Activated CD8-positive, alpha-beta memory T cell treated with anti-CD3 and anti-CD28 coated beads for 36 hours (primary cell): ENCODE measurements at regions not wholly inside any gene's neighbourhood (a gene's known extent, or its start where the extent isn't known, plus 50 kb on each side); places are given as distances from the start of the nearest gene placed in this dataset.
"Not testable (repeated sequence)": the region's sequence is repeated elsewhere in the genome, so short reads cannot be mapped to it uniquely, and the experiment has no call there.

Experiments
- CTCF ChIA-PET: fragments of 350-600 bp; sonication (Branson Sonifier 250); formaldehyde crosslinking; loops from one replicate; lab custom pipeline; 2021; ENCODE audit warnings: antibody characterized with exemption; lab: Charles Lee
- POLR2A ChIA-PET: fragments of 350-600 bp; sonication (Branson Sonifier 250); formaldehyde crosslinking; loops from one replicate; lab custom pipeline; 2021; ENCODE audit warnings: antibody characterized with exemption; lab: Charles Lee

GRCh38 chr17:47066841-47067682, 88.0 kb upstream of the RPRML start:
- ChIA-PET CTCF (no interaction called here), POLR2A (interaction anchor here (0.5 to 0.6 kb wide), 2 partner anchors 29 to 64 kb away, joined by 3 to 6 read pairs; no protein-coding TSS in a partner anchor)

GRCh38 chr17:47066095-47066494, 87.0 kb upstream of the RPRML start:
- CTCF ChIA-PET = no interaction called here
- POLR2A ChIA-PET = no interaction called here

GRCh38 chr17:47064684-47065083, 85.6 kb upstream of the RPRML start:
- ChIA-PET CTCF (no interaction called here), POLR2A (no interaction called here)

- ChIA-PET CTCF (no interaction called here), POLR2A (no interaction called here)
Observed at GRCh38 chr17:47063475-47063874, 84.4 kb upstream of the RPRML start.

- POLR2A ChIA-PET, CTCF ChIA-PET: not testable (repeated sequence)
Observed at GRCh38 chr17:47062851-47063250, 83.8 kb upstream of the RPRML start.

- CTCF ChIA-PET, POLR2A ChIA-PET: not testable (repeated sequence)
Observed at GRCh38 chr17:47060005-47060404, 81.0 kb upstream of the RPRML start.

- ChIA-PET POLR2A (no interaction called here), CTCF (no interaction called here)
Observed at GRCh38 chr17:47057830-47058229, 78.8 kb upstream of the RPRML start.

GRCh38 chr17:47057279-47057678, 78.2 kb upstream of the RPRML start:
- POLR2A ChIA-PET, CTCF ChIA-PET: not testable (repeated sequence)

GRCh38 chr17:47056687-47057086, 77.6 kb upstream of the RPRML start:
- POLR2A ChIA-PET = not testable (repeated sequence)
- CTCF ChIA-PET = interaction anchor here (0.6 kb wide), 1 partner anchor 138 kb away, joined by 5 read pairs; no protein-coding TSS in a partner anchor
